Prostate gland (tissue), 2 donors: ENCODE measurements at regions not wholly inside any gene's neighbourhood (a gene's known extent, or its start where the extent isn't known, plus 50 kb on each side); places are given as distances from the start of the nearest gene placed in this dataset.

Experiments used
- CTCF ChIP-seq, 4 experiments: fragments of 200-600 bp in 2 of 4; fragments of 450-650 bp in 2 of 4; sonication (generic) in 2 of 4; IDR thresholded peaks; 1 replicate in 3 of 4; 2 replicates in 1 of 4; pipeline ENCODE4 v1.5.1; 2016 to 2019; ENCODE audit warnings: antibody characterized with exemption in 4 of 4, mild to moderate bottlenecking in 2 of 4, moderate library complexity in 2 of 4
- POLR2A ChIP-seq: fragments of 450-650 bp; IDR thresholded peaks from one replicate; pipeline ENCODE4 v1.6.1; 2016; ENCODE audit warnings: antibody characterized with exemption, mild to moderate bottlenecking

- TF ChIP-seq CTCF (IDR thresholded peaks at IDR 0.05) (no peak), POLR2A (no peak)
These were observed 127.3 kb downstream of the SLC6A15 start for GRCh38 chr12:84785281-84785680.
